Fibroblast of the conjunctiva (primary cell): ENCODE measurements at regions not wholly inside any gene's neighbourhood (a gene's known extent, or its start where the extent isn't known, plus 50 kb on each side); places are given as distances from the start of the nearest gene placed in this dataset.

Experiments used
- DNase-seq: peaks from one replicate; pipeline ENCODE4 v3.0.0-alpha.2; 2010; ENCODE audit warnings: low read depth

- no peak for DNase-seq
Measured at GRCh38 chr3:83302091-83302490, 1540.6 kb upstream of the GBE1 start.

GRCh38 chr3:83317605-83318004 lies 1556.2 kb upstream of the GBE1 start:
- no peak for DNase-seq

- DNase-seq, result no peak
Measured at GRCh38 chr3:83320726-83321125, 1559.3 kb upstream of the GBE1 start.

GRCh38 chr3:83321457-83321856 lies 1560.0 kb upstream of the GBE1 start:
- no peak for DNase-seq

DNA sequence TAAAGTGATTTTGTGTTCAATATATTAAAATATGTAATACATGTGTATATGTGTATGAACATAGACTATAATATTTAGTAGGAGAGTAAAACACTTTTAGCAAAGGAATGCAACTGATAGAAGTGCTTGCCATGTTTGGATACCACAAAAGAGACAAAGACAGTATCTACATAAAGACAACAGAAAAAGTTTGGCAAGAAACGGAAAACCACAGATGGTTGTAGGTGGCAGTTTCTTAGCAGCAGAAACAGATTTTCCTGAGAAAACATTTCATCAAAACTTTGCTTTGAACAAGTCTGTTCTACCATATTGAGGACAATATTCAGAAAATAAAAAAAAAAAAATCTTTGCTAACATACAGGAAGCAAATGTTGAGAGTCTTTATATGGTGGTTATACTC lies 1560.4 kb upstream of the GBE1 start:
- DNase-seq, result no peak

DNA sequence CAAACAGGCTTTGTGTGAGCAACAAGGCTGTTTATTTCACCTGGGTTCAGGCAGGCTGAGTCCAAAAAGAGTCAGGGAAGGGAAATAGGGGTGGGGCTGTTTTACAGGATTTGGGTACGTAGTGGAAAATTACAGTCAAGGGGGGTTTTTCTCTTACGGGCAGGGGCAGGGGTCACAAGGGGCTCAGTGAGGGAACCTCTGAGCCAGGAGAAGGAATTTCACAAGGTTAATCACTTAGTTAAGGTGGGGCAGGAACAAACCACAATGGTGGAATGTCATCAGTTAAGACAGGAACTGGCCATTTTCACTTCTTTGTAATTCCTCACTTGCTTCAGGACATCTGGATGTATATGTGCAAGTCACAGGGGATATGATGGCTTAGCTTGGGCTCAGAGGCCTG lies 1592.8 kb upstream of the GBE1 start:
- DNase-seq, result no peak

DNA sequence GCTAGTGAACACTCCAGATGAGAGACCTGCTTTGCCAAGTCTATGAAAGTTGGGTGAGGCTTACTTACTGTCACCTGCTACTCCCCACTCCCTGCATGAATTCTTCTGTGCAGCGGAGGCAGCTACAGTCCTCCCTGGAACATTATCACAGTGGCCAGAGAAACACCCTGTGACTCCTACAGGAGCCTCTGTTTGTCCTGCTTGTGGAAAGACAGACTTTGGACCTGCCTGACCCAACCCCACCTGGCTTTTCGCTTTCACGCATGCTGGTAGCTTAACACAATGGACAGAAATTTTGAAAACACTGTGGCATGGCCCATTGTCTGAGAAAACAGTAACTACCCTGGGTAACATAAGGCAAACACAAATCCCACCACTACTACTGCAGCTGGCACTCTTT lies 1565.5 kb upstream of the CADM2 start:
- DNase-seq, result no peak

- no peak for DNase-seq
Measured at GRCh38 chr3:83403927-83404326, 1554.9 kb upstream of the CADM2 start.

GRCh38 chr3:83426300-83426699 lies 1532.5 kb upstream of the CADM2 start:
- no peak for DNase-seq

DNA sequence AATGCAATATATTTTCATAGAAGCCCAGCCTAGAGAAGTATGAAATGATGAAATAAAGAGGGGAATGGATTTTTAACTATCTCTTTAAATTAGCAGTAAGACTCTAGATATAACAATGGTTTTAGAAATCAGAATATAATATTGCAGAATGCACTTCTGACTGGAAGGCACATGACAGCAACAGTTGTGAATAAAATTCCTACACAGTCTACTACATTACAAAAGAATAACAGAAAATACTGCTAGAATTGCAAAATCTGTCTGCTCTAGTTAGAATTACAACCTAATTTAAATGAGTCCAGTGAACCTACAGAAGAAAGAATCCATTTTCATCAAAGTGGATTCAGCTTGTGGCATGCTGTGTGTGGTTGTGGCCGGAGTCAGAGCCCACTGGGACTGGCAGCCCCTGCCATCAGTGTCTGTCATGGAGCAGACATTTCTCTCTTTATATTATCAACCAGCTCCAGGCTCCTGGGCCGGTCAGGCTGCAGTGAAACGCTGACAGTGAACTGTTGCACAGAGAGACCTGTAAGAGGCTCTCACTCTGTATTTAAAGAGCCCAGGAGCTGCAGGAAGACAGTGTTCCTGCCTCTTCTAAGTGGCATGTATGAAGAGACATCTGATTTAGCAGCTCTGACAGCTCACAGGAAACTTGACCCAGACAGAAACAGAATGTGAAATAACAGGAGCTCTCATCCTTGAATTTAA lies 1523.8 kb upstream of the CADM2 start:
- no peak for DNase-seq

GRCh38 chr3:83438188-83438587 lies 1520.6 kb upstream of the CADM2 start:
- DNase-seq, result no peak

DNA sequence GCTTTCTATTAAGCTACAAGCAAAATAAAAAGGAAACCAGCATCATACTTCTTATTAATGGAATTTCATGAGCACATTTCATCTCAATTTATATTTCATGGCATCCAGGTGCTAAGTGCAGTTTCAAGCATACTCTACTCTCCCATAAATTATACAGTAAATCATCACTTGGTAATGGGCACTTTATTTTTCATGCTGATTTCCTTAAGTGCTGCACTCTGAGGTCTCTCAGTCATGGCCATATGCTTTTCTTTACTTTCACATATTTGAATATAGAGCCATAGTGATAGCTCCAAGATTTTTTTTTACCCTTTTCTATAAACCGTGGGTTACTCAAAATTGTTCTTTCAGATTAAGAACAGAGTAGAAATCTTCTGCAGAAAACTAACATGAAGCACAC lies 1505.7 kb upstream of the CADM2 start:
- no peak for DNase-seq

- DNase-seq, result no peak
Measured at GRCh38 chr3:83454353-83454752, 1504.4 kb upstream of the CADM2 start.

DNA sequence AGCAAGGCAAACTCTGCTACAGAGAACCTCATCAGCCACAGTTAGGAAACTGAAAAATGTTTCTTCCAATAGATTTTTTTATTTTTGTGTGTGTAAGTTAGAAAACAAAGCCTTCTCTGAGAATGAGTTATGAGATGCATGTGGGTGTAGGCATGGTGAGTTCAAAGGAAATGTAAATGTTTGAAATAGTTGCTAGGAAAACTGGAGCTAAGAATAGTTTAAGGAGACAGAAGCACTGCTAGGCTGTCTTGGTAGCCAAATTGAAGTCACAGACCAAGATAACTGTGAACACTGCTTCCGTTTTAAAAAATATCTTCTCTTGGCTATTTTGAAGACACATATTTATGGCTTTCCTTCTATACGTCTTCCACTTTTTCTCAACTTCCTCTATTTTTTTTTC lies 1501.2 kb upstream of the CADM2 start:
- no peak for DNase-seq

DNA sequence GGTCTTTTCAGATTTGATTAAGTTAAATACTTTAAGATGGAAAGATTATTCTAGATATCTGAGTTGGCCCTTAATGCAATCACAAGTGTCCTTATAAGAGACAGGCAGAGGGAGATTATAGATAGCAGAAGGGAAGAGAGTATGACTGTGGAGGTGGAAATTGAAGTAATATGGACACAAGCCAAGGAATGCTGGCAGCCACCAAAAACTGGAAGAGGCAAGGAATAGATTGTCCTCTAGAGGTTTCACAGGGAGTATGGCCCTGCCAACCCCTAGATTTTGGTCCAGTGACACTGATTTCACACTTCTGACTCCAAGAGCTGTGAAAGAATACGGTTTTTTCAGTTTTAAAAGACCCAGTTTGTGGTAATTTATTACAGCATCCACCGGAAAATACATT lies 1498.7 kb upstream of the CADM2 start:
- no peak for DNase-seq

DNA sequence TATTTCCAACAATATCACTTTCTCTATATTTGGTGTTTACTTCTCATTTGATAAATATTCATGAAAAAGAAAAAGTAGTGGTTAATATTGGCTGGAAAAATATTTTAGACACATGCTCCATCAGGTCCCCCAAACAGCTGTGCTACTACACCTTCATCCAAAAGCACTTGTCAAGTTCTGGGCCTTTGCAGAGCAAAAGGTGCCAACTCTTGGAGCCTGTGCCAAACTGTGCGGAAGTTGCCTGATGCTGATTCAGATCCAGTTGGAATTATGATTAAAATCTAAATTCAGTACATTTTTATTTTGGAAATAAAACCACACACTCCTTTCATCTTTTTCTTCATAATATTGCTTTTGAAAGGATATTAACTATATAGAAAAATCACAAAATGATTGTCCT lies 1497.4 kb upstream of the CADM2 start:
- no peak for DNase-seq

GRCh38 chr3:83477563-83477962 lies 1481.2 kb upstream of the CADM2 start:
- DNase-seq, result no peak

DNA sequence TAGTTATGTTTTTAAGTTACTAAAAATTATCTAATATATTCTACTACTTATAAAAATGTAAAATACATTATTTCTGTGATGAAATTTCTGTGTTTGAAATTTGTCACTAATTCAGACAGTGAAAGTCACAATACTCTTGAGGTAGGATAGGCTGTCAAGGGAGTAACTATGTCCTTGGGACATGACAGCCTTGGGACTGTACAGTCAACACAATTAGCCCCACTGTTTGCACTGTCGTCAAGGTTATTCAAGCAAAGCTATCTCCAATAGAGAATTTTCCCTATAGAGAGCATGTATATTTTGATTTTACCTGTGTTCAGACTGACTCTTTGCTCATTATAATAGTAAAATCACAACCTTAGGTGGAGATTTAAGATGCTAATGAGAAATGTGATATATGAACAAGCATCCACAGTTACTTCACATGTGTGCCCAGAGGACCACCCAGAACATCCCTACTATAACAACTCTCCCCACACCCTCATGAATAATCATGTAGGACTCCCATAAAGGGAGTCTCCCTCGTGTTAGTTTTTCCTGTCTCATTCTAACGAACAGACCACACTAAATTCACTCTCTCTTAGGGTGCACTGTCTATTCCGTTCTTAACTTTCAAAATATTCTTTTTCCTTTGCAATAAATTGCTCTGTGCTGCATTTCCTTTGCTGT lies 1476.3 kb upstream of the CADM2 start:
- no peak for DNase-seq

DNA sequence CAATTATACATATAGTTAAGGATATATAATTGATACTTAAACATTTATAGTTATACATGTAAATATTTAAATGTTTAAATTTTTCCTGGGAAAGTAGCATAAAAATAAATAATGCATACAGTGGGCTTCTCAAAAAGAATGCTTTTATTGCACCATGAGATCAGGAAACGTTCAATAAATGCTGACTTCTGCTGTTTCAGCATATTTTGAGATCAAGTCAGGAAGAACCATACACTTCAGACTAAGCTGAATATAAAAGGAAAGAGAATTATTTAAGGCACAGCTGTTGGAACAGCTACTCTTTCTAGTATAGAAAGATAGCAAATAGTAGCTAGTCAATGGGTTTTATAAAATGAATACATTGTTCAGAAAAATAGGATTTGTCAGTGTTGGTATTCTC lies 1462.3 kb upstream of the CADM2 start:
- no peak for DNase-seq

DNA sequence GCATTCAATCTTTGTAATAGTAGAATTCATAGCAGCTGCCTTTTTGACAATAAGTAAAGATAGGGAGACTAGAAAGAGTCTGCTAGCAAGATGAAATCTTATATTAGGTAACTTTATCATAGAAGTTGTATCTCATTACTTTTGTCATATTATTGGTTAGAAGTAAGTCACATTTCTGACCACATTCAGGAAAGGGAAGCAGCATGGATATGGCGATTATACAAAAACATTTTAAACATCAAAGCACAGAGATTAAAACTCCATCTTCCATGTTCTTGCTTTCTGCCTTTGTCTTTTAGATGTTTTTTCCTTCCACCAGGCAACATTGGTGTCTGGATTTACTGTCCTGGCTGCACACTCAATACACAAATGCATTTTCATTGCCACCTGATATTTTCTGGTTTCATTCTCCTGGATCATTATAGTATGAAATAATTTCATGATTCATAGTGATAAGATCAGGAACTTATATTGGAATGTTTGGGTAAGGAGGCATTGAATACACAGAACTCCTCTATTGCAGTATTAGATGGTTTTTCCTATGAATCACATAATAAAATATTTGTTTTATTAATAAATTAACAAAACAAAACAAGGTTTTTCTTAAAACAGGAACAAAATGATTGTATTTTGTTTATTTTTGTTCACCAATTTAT lies 1460.3 kb upstream of the CADM2 start:
- no peak for DNase-seq

DNA sequence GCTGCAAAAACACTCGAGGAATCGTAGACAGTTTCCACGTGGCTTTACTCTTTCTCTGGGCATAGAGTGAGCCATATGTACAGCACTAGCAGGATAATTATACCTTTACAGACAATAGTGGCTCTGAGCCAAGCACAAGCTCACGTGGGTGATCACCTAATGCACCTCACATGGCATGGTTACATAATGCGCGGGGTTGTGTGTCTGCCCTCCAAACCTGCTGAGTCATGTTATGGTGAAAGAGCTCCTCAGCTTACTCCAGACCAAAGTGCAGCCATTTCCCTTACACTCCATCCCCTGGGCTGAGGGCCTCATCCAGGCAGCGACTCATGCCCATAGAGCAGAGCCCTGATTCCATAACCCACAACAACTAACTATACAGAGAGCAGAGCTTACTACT lies 1458.4 kb upstream of the CADM2 start:
- no peak for DNase-seq

DNA sequence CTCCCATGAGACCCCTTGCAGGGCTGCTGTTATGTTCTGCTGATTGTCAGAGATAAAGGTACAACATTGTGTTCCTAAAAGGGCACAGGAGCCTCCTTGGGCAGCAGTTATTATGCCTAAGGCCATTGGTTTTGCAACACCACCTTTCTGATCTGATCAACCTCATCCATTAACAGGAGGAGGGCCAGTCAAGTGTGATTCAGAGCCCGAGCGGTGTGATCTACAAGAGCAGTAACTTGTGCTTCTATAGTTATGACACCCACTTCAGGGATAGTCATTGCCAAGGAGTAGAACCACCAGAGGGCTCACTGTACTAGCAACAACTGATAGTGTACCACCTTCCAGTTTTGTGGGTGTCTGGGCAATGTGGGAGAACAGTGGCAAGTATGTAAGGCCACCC lies 1457.9 kb upstream of the CADM2 start:
- no peak for DNase-seq

DNA sequence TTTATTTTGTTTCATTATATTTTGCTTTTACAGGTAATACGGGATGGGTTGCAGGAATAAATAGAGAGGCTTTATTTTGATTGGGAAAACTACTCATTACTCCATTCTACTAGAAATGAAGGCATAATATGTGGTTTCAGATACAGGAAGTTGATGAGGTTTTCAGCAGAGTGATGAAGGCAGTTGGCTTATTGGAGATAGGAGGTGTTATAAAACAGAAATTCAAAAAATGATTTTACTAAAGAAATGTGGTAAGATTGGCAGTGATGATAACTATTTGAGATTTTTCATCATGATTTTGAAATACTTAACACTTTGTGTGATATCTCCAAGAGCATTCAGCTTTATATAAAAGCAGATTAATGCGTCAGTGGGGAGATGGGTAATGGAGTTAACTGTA lies 1445.7 kb upstream of the CADM2 start:
- DNase-seq, result no peak

DNA sequence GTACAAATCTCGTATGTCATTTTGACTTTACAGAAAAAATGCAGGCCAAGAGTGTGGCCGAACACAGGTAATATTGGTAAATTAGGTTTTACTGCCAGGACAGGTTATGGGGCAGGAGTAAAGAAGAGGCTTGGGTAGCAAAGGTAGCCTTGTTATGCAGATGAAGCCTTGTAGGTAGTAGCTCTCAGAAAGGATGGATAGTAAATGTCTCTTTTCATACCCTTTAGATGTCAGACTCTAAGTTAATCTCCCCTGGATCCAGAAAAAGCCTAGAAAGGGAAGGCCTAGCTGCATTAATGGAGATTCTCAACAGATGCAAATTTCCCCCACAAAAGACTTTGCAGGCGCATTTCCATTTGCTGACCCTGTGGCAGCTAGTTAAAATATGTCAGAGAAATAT lies 1445.1 kb upstream of the CADM2 start:
- no peak for DNase-seq
